HG03097 (cell line): ENCODE measurements at regions not wholly inside any gene's neighbourhood (a gene's known extent, or its start where the extent isn't known, plus 50 kb on each side); places are given as distances from the start of the nearest gene placed in this dataset.

Source experiments
- ATAC-seq: cut with Tn5 transposase; IDR thresholded peaks from one replicate; pipeline ENCODE4 v1.9.1; 2021; ENCODE audit not compliant: unreplicated experiment, low FRiP score

DNA sequence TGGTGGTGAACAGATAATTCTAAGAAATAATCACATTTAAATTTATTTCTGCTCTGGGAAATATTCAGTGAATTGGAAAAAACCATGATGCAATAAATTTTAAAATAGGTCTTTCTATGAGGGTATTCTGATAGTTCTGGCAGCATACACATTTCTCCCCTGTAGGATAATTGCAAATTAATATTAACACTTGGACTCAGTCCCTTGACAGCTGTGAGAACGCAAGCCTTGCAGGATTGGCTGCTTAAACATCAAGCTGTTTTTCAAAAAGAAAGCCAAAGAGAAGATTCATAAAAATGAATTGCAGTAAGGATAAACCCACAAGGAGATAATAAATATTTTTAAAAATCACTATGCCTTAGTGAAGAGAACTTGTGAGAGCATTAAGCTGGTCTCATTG, 180.0 kb downstream of the MTRR start:
- ATAC-seq = no peak

DNA sequence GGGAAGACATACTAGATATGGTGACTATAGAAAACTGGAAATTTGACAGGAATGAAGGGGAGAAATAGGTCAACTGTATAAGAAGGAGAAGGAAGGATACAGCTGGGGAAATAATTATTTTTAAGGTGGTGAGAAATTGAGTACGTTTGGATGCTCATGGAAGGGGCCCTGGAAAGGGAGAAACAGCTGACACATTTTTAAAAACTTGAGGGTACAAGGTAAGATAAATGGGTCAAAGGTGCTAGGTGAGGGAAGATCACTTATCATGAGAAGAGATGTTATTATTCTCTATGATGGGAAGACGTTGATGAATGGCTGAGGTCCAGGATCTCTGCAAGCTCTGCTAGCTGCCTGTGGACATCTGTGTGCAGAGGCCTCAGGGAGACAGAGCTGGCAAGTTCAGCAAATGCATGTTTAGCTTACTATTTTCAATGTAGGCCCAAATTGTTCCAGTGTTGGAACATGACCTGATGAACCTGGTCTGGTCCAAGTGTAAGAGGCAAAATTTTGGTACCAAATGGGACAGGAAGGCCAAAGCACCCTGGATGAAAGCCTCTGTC, 181.7 kb downstream of the MTRR start:
- no peak for ATAC-seq

DNA sequence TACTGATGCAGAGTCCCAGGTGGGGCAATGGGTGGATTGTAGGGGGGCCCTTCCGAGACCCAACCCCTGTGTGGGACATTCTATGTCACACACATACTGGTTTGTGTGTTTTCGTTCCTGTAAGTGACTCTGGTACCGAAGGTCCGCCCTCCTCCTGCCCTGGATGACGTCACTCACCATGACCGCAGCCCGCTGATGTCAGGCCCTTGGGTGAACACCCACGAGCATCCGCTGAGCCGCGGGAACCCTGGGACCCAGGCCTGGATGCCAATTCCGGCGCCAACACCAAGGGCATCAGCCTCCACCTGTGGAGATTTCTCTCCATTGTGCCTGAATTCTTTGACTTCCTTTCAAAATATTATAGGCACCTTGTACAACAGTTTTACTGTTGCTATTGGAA, 184.3 kb downstream of the MTRR start:
- ATAC-seq = no peak

DNA sequence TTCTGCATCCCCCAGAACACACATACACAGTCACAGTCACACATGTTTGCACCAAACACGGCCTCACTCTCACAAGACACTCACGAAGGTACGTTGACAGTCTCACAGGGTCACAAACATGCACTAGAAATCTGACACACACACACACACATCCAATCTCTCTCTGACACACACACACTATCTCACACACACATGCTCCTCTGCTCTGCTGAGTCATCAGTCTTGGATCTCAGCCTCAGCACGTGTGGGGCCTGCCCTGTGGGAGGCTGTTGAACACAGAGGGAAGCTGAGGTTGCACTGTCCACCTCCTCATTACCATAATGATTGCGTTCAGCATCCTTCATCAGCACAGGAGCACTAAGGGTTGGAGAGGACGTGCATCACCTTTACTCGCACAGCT, 188.8 kb downstream of the MTRR start:
- ATAC-seq = no peak

DNA sequence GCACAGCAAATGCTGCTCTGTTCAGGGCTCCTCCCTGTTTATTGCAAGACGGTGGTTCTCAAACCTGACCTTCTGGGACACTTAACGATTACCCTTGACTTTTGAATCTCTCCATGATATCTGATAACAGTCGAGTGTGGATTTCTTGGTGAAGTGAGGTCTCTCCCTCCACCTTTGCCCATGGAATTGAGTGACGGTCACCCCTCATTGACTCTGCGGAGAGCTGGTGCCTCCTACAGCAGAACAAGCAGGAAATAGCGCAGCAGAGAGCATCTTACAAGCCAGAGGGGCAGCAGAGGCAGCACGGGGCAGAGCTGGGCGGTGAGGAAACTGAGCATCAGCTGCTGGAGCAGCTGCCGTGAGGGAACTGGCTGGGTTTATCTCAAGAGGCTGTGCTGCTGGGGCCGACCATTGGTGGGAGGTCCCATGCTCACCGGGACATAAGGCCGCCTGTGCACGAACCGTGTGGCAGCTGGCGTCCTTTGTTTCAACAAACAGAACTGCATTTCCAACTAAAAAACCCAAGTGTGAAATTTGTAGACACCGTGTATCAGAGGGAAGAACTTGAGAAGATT, 189.8 kb downstream of the MTRR start:
- no peak for ATAC-seq

DNA sequence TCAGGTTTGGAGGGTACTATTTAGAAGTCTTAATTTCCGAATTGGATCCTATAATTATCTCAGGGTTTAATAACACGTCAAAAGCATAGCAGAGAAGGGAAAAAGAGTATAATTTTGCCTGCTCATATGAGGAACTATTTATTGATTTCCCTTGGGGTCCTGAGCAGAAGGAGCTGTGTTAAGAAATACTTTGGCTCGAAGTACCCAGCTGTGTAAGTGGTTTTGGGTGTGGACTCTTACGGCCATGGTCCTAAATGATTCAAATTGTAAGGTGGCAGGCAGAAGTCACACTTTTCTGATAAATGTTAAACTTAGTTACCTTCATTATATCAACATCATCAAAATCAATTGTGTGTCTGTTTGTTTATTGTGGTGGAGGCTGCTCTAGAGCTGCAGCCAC, 190.4 kb downstream of the MTRR start:
- ATAC-seq = no peak

DNA sequence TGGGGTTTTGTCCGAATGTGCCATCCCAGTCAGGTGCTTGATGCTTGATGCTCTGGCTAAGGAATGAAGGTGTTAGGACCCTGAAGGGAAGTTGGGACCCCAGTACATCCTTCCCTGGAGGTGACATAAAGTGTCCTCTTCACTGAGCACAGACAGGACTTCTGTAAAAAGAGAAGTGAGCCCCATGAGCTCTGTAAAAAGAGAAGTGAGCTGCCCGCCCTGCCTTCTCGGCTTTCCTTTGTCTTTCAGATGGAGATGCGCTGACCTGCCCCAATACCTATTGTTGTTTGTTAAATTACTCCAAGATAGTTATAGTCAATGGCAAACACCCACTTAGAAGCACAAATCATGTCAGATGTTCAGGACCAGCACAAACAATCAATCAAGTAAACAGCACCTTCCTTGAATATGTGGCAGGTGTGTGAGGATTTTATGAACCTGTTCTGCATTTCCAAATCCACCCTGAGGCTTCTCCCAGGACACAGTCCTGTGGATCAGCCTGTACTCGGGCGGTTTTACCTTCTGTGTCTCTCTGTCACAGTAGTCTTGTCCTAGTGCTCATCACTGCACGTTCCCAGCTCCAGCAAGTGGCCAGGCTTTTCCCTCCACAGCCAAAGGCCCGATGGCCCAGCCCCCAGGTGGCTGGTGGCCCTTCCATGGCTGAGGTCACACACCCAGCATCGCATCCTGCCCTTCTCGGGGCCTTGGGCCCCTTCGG, 191.4 kb downstream of the MTRR start:
- ATAC-seq = no peak

DNA sequence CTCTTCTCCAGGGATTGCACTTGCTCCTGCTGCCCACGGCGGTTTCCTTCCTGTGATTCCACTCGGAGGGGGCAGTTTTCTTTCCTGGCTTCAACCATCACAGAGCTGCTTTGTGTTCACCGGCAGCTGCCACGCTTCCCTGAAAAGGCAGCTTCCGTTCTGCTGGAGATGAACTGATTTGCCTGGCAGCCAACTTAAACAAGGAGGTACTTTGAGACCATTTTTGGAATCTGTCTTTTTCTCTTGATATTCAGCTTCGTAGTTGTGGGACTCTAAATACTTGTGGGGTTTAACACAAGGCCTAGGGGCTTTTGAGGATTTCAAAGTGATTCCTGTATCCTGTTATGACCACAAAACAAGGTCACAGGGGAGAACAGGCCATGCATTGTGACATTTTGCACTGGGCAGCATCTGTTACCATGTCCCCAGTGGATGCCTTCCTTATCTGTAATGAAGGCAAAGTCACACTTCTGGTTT, 192.0 kb downstream of the MTRR start:
- ATAC-seq = no peak

DNA sequence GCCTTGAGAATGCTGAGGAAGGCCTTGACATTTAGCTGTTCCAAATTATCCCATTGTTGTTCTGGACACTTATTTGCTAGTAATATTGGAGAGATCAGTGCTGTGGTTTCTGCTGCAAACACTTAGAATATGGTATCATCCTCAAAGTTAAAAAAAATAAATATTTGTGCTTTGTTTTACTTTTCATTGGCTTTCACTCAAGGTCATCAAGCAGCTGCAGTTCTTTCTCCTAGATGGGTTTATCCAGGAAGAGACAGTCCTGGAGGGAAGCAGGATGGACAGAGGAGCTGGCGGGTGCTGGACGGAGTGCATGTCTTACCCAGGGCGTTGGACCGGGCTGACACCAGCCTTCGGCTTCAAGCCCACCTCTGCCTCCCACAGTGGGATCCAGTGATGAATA, 193.6 kb downstream of the MTRR start:
- ATAC-seq = no peak

DNA sequence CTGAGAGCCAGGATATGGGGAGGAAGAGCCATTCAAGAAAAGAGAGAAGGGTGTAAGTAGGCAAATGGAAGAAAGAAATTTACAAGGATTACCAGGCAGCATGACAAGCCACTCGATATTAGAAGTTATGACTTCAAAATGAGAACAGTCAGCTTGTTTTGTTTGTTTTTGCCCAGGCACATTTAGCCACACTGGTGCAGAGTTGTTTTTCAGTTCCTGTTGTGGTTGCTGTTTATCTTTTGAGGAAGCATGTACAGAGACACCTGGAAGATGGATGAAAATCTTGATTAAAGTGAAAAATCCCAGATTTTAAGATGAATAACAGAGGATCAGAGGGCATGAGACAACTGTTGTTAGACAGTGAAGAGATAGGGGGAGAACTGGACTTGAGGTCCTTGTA, 199.1 kb downstream of the MTRR start:
- no peak for ATAC-seq

DNA sequence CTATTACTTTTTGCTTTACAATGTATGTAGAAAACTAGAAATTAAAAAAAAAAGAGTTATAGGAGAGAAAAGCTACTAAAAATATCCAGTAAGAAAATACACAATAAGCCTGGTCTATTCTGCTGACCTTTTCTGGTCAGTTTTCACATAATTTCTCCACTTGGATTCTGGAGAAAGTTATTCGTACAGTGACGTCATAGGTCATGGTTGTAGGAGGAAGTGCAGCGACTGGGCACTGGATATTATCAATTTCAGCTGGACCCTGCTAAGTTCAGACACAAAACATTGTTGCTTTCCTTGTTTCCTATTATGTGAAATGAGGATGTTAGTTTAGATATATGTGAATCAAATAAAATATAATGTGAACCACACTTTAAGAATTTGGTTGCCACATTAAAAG, 201.2 kb downstream of the MTRR start:
- no peak for ATAC-seq

DNA sequence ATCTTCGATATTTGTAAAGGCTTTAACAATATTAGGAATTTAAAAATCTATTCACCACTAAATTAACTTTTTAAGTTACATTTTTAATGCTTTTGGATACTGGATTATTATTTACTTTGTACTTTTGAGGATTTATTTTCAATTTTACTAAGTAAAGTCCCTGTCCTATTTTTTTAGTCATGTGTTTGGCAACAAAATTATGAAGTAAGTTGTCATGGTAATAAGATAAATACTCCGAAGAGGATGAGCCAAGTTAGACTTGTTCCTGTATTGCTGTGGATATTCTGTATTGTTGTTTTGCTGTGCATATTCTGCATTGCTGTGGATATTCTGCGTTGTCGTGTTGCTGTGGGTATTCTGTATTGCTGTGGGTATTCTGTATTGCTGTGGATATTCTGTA, 210.1 kb downstream of the MTRR start:
- no peak for ATAC-seq

DNA sequence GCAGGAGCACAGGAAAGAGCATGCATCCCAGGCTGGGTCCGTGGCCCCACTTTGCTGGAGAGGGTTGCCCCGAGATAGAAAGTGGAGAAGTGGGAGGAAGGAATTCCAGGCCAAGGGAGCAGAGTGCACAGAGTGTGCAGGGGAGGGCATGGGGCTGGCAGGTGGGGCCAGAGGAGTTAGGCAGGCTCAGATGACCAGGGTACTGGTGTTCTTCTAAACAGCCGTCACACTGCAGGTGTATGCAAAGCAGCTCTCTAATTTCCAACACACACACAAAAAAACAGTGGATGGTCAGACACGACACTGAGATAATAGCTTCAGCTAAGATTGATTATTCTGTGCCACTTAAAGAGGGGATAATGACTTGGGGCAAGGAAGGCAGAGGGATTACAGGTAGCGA, 212.2 kb downstream of the MTRR start:
- ATAC-seq = no peak

DNA sequence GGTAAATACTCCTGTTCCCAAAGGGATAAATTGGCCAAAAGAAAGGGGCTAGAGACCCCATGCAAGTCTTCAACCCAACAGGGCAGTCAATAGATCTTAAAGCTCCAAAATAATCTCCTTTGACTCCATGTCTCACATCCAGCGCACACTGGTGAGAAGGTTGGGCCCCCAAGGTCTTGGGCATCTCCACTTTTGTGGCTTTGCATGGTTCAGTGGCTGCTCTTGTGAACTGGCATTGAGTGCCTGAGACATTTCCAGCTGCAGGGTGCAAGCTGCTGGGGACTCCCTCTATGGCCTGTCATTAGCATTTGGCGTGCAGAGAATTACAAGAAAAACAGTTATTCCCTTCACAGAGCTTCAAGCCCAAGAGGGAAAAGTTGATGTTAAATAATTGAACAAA, 224.7 kb downstream of the MTRR start:
- ATAC-seq = no peak

DNA sequence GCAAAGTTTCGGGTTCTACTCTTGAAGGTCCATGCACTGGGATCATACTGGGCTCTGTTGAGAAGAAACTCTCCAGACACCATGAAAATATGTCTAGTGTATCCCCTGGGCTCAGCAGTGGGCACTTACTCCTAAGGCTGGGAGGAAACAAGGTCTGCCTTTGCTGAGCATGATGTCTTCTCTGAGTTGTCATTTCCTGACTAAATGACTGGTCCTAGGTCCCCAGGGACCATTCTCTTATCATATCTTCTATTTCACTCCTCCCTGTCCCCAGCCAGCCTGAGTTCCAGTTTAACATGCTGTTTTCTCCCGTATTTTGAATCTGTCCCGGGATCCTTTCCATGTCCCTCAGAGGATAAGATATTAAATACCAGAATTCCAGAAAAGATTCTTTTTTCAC, 225.4 kb downstream of the MTRR start:
- no peak for ATAC-seq

DNA sequence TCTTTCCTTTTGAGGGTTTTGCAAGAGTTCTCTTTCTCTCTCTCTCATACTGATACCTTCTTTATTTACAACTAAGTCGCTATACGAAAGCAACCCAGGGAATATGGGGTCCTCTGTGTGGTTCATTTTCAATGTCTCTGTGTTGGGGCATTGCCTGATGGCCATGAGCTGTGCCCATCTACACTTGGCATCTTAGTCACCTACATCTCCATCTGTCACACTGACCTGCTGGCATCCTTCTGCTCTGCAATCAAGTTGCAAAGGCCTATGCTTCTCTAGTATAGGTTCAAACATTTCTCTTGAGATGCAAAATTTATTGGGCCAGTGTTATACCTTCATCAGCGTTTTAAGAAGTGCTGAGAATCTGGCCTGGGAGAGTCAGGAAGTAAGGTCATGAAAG, 228.2 kb downstream of the MTRR start:
- no peak for ATAC-seq

DNA sequence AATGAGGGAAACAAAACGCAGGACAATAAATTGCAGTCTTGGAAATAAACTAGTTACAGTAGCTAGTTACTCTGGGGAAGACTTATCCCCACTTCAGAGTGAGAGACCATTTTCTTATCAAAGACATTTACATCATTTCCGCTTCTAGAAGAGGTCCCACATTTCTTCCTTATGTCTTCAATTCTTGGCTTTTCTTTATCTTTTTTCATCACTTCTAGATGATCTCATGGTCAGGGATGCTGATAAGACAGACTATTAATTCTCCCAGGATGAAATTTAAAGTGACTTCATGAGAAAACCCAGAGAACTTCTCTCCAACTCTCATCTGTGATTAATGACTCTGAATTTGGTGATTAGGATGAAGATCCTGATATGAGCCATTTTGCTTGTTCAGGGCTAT, 229.1 kb downstream of the MTRR start:
- no peak for ATAC-seq

DNA sequence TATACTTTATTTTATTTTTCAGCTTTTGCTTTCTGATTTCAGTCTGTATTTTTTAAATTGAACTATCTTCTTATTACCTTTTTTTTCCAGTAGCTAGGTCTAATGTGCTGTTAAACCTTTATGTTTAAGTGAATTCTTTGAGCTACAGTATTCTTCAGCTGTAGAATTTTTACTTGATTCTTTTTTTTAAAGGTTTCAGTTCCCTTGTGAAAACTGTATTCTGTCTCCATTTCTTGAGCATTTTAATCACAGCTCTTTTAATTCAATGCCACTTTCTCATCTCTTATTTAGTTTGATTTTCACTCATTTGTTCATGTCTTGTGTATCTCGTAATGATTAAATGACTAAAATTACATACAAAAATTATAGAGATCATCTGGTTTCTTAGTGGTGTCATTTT, 233.8 kb downstream of the MTRR start:
- no peak for ATAC-seq

DNA sequence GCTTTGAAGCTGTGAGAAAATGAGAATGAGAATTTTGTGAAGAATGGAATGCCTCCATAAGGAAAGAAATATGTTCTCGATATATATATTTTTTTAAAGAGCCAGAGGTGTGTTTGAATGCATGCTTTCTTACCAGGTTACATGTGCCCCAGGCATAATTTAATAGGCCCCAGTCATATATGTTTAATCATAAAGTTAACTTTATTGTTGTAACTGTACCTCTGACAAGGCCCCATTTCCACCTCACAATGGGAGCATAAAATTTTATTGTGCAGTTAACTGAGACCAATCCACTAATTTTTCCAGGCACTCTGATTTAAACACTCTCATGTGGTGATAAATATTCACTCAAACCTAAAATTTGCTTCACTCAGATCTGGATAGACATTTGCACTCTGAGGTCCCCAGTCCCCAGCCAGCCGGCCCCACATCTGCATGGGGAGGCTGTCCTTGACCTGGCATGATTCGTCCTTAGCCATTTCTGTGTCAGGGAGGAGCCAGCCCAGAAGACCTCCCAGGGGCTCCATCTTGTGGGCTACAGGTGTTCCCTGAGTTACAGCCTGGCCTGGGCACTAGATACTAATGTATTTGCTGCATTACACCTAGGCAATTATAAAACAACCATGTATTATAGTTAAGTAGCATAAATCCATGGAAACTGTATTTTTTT, 245.8 kb downstream of the MTRR start:
- ATAC-seq = no peak

DNA sequence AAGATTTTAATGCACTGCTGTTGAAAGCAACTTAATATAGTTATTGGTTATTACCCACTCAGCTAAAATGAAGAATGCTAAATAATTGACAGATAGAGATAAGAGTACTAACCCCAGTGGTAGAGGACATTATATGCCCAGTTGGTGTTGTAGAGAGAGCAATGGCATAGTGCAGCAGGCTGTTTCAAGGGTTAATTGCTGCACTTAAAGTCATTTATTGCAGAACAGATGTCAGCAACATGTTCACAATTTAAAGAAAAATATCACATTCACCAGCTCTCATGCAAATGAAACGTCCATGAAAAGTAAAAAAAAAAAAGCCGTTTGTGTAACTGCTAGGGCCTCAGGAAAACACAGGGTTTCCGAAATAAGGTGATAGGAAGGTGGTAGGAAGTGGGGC, 254.6 kb downstream of the MTRR start:
- no peak for ATAC-seq

DNA sequence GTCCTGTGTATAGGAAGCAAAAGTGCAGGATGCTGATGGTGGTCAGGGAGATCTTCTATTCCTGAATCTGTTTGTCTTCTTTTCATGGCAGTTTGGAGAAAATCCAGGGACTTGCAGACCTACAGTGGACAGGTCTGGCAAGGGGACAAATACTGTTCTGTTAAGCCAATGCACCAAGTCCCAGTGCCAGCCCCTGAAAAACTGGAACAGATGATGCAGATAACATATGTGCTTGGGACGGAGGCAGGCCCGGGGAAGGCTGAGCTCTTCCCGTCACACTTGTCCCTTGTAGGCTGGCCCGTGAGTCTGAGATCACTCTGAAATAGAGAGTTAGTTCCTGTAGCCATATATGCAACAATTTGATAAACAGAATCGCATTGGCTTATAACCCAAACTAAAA, 265.7 kb downstream of the MTRR start:
- ATAC-seq = no peak

DNA sequence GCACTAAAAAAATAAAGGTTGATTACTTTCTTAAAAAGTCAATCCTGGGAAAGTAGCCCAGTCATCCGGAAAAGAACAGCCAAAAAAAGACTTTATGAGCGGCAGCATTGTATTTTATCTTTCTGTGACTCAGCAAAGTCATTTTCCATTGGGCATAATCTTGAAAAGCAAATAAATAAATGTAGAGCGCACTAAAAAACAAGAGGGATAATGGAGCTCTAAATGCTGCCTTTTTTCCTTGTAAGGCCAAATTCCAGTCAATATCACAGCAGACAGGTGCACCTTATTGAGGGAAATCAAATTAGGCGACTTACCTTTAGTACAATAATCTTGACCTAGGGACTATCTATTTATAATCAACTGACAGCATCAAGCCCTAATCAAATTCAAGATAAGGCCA, 266.8 kb downstream of the MTRR start:
- no peak for ATAC-seq
